PC-3 (cell line): ENCODE measurements at regions not wholly inside any gene's neighbourhood (a gene's known extent, or its start where the extent isn't known, plus 50 kb on each side); places are given as distances from the start of the nearest gene placed in this dataset.
A peak's percentile ranks its signal among the peaks of the same experiment; 100 is the strongest.

Experiments
- ATAC-seq: fragments of 200-7000 bp; cut with Tn5 transposase; 2 replicates; pipeline ENCODE4 v1.9.1; 2020; ENCODE audit warnings: mild to moderate bottlenecking, moderate library complexity
- BruUV-seq: library from RNA; stranded (reverse); fragments of 400-500 nt; replicated peaks from 2 replicates; lab custom pipeline; 2021; lab: Mats Ljungman, UMichigan
- CTCF ChIA-PET: fragments of 300-600 bp; sonication (Branson Sonifier 250); formaldehyde crosslinking; loops from one replicate; lab custom pipeline; 2022; ENCODE audit warnings: antibody characterized with exemption; lab: Charles Lee
- POLR2A ChIA-PET: fragments of 300-600 bp; sonication (Branson Sonifier 250); formaldehyde crosslinking; loops from one replicate; lab custom pipeline; 2022; ENCODE audit warnings: antibody characterized with exemption; ENCODE audit not compliant: unreplicated experiment; lab: Charles Lee
- DNase-seq: peaks from one replicate; pipeline ENCODE4 v3.0.0-alpha.2; 2015
- H2AFZ ChIP-seq: fragments of 300-600 bp; sonication (generic); 2 replicates; pipeline ENCODE4 v1.6.0; 2016; ENCODE audit warnings: antibody characterized with exemption, low read length
- H3F3A ChIP-seq: fragments of 300-600 bp; sonication (generic); one replicate; pipeline ENCODE4 v1.6.0; 2017; ENCODE audit warnings: antibody characterized with exemption, low read length, control low read depth, mild to moderate bottlenecking; ENCODE audit not compliant: unreplicated experiment
- H3K27ac ChIP-seq: fragments of 300-600 bp; sonication (generic); 2 replicates; pipeline ENCODE4 v1.5.1; 2016; ENCODE audit warnings: mild to moderate bottlenecking, low read length
- H3K27me3 ChIP-seq: fragments of 300-600 bp; sonication (generic); 2 replicates; pipeline ENCODE4 v1.6.1; 2016; ENCODE audit warnings: low read length, mixed read lengths
- H3K36me3 ChIP-seq: fragments of 300-600 bp; sonication (generic); 2 replicates; pipeline ENCODE4 v1.6.1; 2016; ENCODE audit warnings: low read depth, mixed run types, low read length, mixed read lengths
- H3K4me1 ChIP-seq: fragments of 300-600 bp; sonication (generic); 2 replicates; pipeline ENCODE4 v1.5.1; 2016; ENCODE audit warnings: low read length; ENCODE audit not compliant: insufficient read depth
- H3K4me2 ChIP-seq: fragments of 300-600 bp; sonication (generic); 2 replicates; pipeline ENCODE4 v1.6.0; 2016; ENCODE audit warnings: low read length
- H3K4me3 ChIP-seq: fragments of 300-600 bp; sonication (generic); 2 replicates; pipeline ENCODE4 v1.5.1; 2016; ENCODE audit warnings: mild to moderate bottlenecking, low read length, mixed read lengths
- H3K79me2 ChIP-seq: fragments of 300-600 bp; sonication (generic); 2 replicates; pipeline ENCODE4 v1.6.1; 2017; ENCODE audit warnings: low read length, mixed read lengths
- H3K9ac ChIP-seq: fragments of 300-600 bp; sonication (generic); 2 replicates; pipeline ENCODE4 v1.6.0; 2016; ENCODE audit warnings: mild to moderate bottlenecking, low read length
- H3K9me2 ChIP-seq: fragments of 300-600 bp; sonication (generic); replicated peaks from 2 replicates; pipeline ENCODE4 v1.6.1; 2016; ENCODE audit warnings: mixed run types, low read length, mixed read lengths
- H3K9me3 ChIP-seq: fragments of 300-600 bp; sonication (generic); 2 replicates; pipeline ENCODE4 v1.6.1; 2016; ENCODE audit warnings: low read length, mixed read lengths
- H4K20me1 ChIP-seq: fragments of 300-600 bp; sonication (generic); 2 replicates; pipeline ENCODE4 v1.6.1; 2016; ENCODE audit warnings: low read length, mixed read lengths
- EZH2 ChIP-seq: fragments of 300-600 bp; sonication (generic); IDR thresholded peaks from one replicate; pipeline ENCODE4 v1.6.1; 2017; ENCODE audit warnings: antibody characterized with exemption, mild to moderate bottlenecking, low read length; ENCODE audit not compliant: unreplicated experiment
- EZH2phosphoT487 ChIP-seq: fragments of 300-600 bp; sonication (generic); IDR thresholded peaks from 2 replicates; pipeline ENCODE4 v1.6.1; 2018; ENCODE audit warnings: mild to moderate bottlenecking, antibody characterized with exemption, low read length, borderline replicate concordance
- intact Hi-C: fragments of 100-400 bp; cut with micrococcal nuclease; formaldehyde crosslinking; loops from 2 replicates; pipeline ENCODE4 v1.9.0; 2023
- TF ChIP-seq, protein P1 (sequence below): fragments of 300-600 bp; sonication (generic); conservative IDR thresholded peaks from 2 replicates; pipeline ENCODE4 v1.5.1; 2017; ENCODE audit warnings: antibody characterized with exemption, low read depth, mild to moderate bottlenecking, low read length

- CTCF ChIA-PET, result no interaction called here
These were observed 227.7 kb upstream of the TMEM260 start for GRCh38 chr14:56351861-56352260.

DNA sequence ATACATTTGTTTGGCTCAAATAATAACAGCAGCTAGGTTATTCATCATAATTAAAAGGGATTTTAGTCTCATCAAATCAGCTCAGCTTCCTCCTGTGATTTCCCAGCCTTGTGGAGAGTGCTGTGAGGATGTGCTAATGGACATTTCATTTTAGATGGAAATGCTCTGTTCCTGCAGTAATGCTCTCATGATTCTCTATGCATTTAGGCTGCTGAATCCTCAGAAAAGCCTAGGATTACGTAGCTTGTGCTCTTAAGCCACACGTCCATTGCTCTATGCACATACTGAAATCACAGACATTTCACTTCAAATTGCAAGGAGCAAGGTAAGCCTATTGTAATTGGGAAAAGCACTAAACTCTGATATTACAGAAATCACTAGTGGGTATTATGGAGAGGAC, 226.6 kb upstream of the TMEM260 start:
- no peaks in the 10 kb centered on the region for H3K79me2 ChIP-seq
- H2AFZ ChIP-seq, result no peak overlapping the region
- no peak overlapping the region for H3K4me3 ChIP-seq
- no peaks in the 10 kb centered on the region for H3K9me3 ChIP-seq
- no peaks in the 10 kb centered on the region for H4K20me1 ChIP-seq
- DNase-seq (no peak), ATAC-seq (no peak)
- no peaks in the 10 kb centered on the region for H3K36me3 ChIP-seq
- no peaks in the 10 kb centered on the region for H3F3A ChIP-seq
- intact Hi-C loops, result no loop called here
- peaks cover 64% of the 10 kb centered on the region for H3K27me3 ChIP-seq
- POLR2A ChIA-PET, result no interaction called here
- no peak overlapping the region for H3K27ac ChIP-seq
- H3K4me1 ChIP-seq, result no peaks in the 10 kb centered on the region
- CTCF ChIA-PET, result no interaction called here
- H3K9me2 ChIP-seq, result no peaks in the 10 kb centered on the region
- no peak overlapping the region for H3K9ac ChIP-seq
- TF ChIP-seq EZH2, result no peak
- TF ChIP-seq, protein P1, sequence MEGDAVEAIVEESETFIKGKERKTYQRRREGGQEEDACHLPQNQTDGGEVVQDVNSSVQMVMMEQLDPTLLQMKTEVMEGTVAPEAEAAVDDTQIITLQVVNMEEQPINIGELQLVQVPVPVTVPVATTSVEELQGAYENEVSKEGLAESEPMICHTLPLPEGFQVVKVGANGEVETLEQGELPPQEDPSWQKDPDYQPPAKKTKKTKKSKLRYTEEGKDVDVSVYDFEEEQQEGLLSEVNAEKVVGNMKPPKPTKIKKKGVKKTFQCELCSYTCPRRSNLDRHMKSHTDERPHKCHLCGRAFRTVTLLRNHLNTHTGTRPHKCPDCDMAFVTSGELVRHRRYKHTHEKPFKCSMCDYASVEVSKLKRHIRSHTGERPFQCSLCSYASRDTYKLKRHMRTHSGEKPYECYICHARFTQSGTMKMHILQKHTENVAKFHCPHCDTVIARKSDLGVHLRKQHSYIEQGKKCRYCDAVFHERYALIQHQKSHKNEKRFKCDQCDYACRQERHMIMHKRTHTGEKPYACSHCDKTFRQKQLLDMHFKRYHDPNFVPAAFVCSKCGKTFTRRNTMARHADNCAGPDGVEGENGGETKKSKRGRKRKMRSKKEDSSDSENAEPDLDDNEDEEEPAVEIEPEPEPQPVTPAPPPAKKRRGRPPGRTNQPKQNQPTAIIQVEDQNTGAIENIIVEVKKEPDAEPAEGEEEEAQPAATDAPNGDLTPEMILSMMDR, result no peak
- H3K4me2 ChIP-seq, result no peak overlapping the region
- BruUV-seq, result no TSS peak

More at GRCh38 chr14:56351861-56352260, 227.7 kb upstream of the TMEM260 start:
- H4K20me1 ChIP-seq, result no peaks in the 10 kb centered on the region
- DNase-seq, result peak; percentile 84
- no peak overlapping the region for H3K4me2 ChIP-seq
- H3K27ac ChIP-seq, result no peak overlapping the region
- no peak overlapping the region for H3K9ac ChIP-seq
- no peaks in the 10 kb centered on the region for H3K79me2 ChIP-seq
- intact Hi-C loops, result no loop called here
- H3F3A ChIP-seq, result no peaks in the 10 kb centered on the region
- peaks cover 58% of the 10 kb centered on the region for H3K27me3 ChIP-seq
- H3K4me3 ChIP-seq, result no peak overlapping the region
- no peaks in the 10 kb centered on the region for H3K9me2 ChIP-seq
- H2AFZ ChIP-seq, result no peak overlapping the region
- no peaks in the 10 kb centered on the region for H3K9me3 ChIP-seq
- POLR2A ChIA-PET, result no interaction called here
- BruUV-seq, result no TSS peak
- peak; percentile 42 for ATAC-seq
- H3K4me1 ChIP-seq, result no peaks in the 10 kb centered on the region
- no peaks in the 10 kb centered on the region for H3K36me3 ChIP-seq
- no peak for TF ChIP-seq EZH2
- TF ChIP-seq, protein P1, result no peak
- TF ChIP-seq EZH2phosphoT487, result no peak

DNA sequence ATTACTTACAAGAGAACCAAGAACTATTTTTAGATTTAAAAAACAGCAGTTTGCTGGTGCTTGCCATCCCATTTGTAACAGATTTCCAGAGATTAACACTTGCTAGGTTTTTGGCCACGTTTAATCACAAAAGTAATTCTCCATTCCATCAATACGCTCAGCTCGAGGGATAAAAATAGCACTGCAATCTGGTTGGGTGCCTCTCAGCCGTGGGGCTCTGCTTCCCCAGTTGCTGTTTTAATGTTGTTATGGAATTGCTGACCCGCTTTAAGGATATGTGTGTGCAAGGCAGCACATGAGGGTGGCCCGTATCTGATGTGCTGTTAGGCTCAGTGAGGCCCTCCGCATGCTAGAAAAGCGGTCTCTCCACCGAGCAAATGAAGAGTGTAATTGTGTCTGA, 222.2 kb upstream of the TMEM260 start:
- Histone ChIP-seq H3K4me1 (no peaks in the 10 kb centered on the region), H4K20me1 (no peaks in the 10 kb centered on the region), H3K36me3 (no peaks in the 10 kb centered on the region), H3K4me3 (no peak overlapping the region), H3K27ac (no peak overlapping the region), H2AFZ (no peak overlapping the region), H3K79me2 (no peaks in the 10 kb centered on the region), H3F3A (no peaks in the 10 kb centered on the region), H3K9ac (no peak overlapping the region), H3K4me2 (no peak overlapping the region), H3K9me3 (no peaks in the 10 kb centered on the region), H3K27me3 (peaks cover 54% of the 10 kb centered on the region), H3K9me2 (no peaks in the 10 kb centered on the region)
- CTCF ChIA-PET, result interaction anchor here (0.6 kb wide), 1 partner anchor 218 kb away, joined by 4 read pairs; no protein-coding TSS in a partner anchor
- POLR2A ChIA-PET, result no interaction called here
- BruUV-seq, result no TSS peak
- no peak for DNase-seq
- intact Hi-C loops, result no loop called here
- TF ChIP-seq, protein P1, result no peak
- TF ChIP-seq EZH2, result no peak
- TF ChIP-seq EZH2phosphoT487, result no peak
- no peak for ATAC-seq
